NCI-H146 treated with DMSO at 0.1 percent for 48 hours (cell line): ENCODE measurements at regions not wholly inside any gene's neighbourhood (a gene's known extent, or its start where the extent isn't known, plus 50 kb on each side); places are given as distances from the start of the nearest gene placed in this dataset.
"Not testable (repeated sequence)": the region's sequence is repeated elsewhere in the genome, so short reads cannot be mapped to it uniquely, and the experiment has no call there.

ENCODE experiments used
- DNase-seq: peaks from one replicate; lab custom pipeline; 2025; ENCODE audit not compliant: unreplicated experiment; lab: John Stamatoyannopoulos, UW

DNA sequence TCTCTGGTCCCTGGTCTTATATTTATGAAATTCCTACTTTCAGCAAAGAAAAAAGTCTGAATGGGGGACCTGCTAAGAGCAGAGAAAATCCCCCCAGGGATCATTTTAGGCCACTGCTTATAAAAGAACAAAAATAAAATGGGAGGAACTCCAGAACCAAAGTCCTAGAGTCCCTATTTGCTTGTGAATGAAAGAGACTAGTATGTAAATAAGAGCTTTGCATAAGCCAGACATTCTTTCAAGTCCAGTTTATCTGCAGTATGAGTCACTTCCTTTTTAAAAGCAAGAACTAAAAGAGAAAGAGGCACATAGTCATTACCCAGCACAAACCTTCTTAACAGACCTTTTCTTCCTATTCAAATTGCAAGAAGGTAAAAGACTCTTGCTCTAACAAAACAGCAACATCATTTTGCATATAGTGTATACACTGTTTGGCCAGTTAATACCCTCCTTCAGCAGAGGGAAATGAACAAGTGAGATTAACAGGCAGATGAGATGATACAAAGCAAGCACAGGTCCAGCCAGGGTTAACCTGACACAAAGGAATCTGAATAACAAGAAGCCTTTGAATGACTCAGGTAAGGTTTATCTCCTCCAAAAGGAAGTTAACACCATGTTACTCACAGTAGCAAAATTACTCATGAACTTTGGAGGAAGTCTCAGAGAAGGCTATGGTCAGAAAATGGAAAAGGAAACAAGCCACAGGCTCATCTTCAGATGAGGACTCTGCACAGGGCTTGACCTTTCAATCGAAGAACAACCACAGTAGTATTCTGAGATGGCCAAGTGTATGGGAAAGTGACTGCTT lies 87.3 kb downstream of the PHLDA1 start:
- DNase-seq, result no peak

GRCh38 chr12:75943730-75944096 lies 87.9 kb downstream of the PHLDA1 start:
- DNase-seq, result no peak

GRCh38 chr12:75941661-75942060 lies 89.9 kb downstream of the PHLDA1 start:
- DNase-seq, result not testable (repeated sequence)

- DNase-seq, result no peak
These were observed 92.4 kb downstream of the PHLDA1 start for GRCh38 chr12:75939016-75939642.

DNA sequence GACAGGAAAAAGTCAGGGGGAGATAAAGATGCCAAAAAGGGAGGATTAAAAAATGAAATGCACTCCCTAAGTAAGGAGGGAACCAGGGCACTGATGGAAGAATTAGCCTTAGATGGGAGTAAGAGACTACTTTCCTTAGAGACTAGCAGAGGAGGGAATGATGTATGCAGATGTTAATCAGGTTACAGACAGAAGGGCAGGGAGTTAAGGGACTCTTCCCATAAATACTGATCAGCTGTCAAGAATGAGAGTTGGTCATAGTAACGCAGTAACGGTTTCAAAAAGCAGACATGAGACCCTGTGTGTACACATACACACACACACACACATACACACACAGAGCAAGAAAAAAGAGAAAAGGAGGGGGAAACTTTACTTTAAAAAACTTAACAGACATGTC lies 93.4 kb downstream of the PHLDA1 start:
- no peak for DNase-seq

GRCh38 chr12:75937486-75937885 lies 94.1 kb downstream of the PHLDA1 start:
- DNase-seq, result no peak

- no peak for DNase-seq
These were observed 94.8 kb downstream of the PHLDA1 start for GRCh38 chr12:75936515-75937440.

DNA sequence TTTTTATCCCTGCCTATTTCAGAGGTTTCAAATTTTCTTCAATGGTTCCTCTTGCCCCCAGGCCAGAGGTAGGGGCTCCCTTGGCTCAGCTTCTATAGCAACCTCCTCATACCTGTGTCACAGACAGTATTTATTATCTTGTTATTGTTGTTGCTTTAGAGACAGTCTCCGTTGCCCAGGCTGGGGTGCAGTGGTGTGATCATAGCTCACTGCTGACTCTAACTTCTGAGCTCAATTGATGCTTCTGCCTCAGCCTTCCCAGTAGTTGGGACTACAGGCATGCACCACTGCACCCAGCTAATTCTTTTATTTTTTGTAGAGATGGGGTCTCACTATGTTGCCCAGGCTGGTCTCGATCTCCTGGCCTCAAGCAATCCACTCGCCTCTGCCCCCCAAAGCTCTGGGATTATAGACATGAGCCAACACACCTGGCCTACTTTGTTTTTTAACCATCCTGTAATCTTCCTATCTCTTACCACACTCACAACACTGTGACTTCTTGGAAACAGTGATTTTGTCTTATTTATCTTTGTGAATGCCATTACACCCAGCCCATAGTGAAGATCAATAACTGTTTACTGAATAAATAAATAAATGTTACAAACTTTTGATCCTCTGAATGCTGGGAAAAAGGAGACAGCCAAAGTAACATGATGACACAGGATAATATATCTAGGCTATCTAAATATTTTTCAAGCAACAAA lies 95.9 kb downstream of the PHLDA1 start:
- no peak for DNase-seq

DNA sequence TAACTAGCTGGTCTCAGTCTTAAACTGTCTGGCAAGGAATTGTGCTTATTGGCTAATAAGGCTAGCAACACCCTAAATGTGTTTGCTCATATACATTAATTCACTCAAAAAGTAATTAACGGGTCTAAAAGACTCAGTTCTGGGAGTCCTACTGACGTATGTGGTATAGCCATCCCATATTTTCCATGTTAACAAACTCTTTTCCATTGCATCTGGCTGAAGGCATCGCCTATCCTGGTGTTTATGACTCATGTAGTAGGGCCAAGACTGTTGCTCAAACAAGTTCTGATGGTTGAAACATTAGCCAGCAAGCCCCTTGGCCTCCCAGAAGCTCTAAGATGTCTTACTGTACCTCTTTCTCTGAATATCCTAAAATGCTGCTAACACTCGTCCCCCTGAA lies 98.5 kb downstream of the PHLDA1 start:
- no peak for DNase-seq

DNA sequence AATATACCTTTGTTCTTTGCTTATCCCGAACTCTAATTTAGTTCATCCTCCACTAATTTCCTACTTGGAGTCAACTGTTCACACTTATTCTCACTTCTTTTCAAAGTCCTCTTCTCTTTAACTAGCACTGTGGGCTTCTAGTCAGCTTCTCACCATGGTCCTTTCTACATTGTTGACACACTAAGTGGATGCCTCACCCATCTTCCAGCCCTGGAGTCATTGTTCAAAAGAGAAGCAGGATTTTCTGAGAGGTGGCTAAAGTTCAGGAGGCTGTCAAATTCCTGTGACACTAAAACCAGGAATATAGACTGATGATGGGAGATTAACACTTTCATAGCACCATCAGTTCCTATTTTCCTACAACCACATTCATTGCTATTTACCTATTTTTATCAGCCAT lies 99.3 kb downstream of the PHLDA1 start:
- no peak for DNase-seq

DNA sequence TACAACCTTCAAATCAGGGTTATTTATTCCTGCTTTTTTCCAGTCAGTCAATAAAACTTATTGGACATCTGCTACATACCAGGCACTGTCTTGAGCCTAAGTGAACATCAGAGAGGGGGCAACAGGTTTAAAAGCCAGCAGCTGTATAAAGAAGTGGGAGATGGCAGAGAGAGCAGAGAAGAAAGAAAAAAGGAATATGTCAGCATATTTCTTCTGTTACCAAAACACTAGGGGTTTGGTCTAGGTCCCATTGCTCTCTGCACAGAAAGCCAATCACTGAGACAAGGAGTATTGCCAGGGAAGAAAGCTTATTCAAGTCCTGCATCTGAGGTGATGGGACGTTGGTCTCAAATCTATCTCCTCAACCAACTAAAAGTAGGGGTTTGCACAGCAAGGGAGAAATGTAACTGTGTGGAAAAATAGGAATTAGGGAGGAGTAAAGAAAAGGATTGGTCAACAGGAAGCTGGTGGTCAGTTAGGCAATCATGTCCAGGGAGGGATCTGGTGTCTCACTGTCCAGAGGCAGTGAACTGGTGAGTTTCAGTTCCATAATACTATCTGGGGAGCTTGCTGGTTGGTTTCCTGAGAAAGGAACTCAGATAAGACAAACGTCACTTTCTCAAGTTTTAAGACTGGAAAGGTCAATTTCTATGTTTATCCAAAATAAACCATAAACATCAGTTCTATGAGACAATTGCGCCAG lies 107.5 kb downstream of the PHLDA1 start:
- no peak for DNase-seq

GRCh38 chr12:75922944-75923642 lies 108.5 kb downstream of the PHLDA1 start:
- DNase-seq, result no peak

DNA sequence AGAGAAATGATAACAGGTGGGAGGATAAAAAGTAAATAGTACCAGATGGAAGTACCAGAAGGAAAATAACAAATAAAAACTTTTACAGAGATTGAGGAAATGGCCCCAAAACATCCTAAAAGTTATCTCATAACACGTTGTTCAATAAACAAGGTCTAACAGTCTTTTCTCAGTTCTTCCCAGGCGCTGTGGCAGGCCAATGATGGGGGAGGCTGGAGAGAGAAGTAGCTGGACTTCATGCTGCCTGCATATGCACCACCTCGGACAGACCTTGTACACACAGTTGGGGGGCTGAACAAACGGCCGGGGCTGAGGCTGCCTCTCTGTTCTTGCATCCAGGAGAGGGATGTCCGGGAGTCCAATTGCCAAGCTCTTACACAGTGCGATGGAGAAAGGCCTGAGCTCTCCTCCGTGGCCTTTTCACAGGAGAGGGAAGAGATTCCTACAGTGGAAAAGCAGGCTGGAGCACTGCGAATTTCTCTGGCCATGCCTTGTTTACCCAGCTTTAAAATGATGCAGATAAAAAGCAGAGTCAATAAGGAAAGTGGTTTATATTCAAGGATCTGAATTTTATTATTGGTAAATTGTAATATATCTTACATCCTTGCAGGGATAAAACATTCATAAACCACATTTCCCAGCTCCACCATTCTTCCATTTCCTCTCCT lies 109.8 kb downstream of the PHLDA1 start:
- no peak for DNase-seq

DNA sequence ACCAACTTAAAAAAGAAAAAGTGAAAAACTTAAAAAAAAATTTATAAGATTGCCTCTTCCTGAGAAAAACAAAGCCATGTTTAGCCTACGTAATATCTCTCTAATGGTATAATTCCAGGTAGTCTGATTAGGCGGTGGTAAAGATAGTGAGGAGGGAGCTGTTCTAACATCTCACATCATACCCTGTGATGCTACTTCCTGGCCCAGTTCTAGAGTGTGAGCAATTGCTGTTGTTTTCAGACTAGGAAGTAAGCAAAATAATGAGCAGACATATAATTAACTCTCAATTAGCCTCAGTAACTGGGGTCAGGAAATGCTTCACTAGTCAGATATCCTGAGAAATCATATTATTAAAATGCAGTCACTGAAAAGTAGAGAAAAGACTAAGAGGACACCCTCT lies 113.9 kb downstream of the PHLDA1 start:
- no peak for DNase-seq

GRCh38 chr12:75917083-75917482 lies 114.5 kb downstream of the PHLDA1 start:
- DNase-seq, result no peak

GRCh38 chr12:75913502-75914351 lies 117.8 kb downstream of the PHLDA1 start:
- no peak for DNase-seq

DNA sequence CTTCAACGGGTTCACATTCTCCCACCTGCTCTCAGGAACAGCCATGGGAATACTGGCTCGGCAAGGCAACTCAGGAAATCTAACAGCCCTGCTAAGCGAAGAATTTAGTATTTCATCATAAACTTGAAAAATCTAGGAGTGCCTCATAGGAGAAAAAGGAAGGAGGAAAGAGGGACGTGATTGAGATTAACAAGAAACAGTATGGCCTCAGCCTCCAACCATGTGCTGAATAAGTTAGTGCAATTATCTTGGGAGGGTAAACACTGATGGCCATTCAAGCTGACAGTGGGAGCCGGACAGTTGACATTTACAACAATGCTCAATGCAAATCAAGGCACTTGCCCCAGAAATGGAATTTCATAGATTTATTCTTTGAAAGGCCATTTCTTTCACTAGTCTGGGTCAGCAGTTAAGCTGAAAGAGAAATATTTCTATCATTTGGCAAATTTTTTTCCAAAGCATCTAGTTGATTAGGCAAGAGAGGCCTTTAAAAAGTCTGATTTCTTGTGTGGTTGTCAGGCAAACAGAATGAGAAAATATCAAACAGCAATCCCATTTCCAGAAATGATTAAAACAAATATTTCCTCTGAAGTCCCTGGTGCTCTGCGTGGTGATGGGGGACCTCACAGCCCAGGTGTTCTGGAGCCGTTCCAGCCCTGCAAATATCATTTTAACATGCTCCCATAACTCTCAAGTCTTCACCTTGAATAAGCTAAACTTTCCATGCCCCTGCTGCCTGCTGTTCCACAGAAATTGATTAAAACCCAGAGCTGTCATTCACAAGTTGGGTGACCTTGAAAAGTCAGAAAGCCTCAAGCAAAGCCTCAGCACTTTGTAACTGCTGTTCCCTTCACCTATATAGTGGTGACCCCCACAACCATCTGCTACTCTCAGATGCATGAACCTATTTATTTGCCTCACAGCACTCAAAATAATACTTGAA lies 121.6 kb downstream of the PHLDA1 start:
- DNase-seq, result peak; percentile 92
